ENCODE measurements at regions not wholly inside any gene's neighbourhood (a gene's known extent, or its start where the extent isn't known, plus 50 kb on each side); places are given as distances from the start of the nearest gene placed in this dataset.

DNA sequence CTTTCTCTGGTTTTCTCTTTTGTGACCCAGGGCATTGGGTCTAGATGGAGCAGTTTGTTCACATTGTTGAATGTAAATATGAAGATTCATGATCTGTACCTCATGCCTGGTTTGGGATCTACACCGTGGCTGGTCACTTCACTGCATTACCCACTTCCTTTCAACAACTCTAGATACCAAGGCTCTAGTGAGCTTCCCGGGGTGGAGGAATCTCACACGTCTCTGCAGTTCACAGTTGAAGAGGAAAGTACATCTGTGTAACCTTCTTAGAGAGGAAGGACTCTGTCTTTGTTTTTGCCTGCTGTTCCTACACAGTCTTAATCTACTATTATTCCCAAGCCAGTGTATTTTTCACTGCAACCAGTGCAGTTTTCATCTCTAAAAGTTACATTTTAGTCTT, 574.8 kb downstream of the MBD2 start:
- intact Hi-C loops (cut with DNase I) = no loop called here
- Histone ChIP-seq H3K4me3 (replicated peaks in 1 of 3) (no peak overlapping the region), H3K27me3 (no peaks in the 10 kb centered on the region), H3K4me1 (no peaks in the 10 kb centered on the region), H3K36me3 (no peaks in the 10 kb centered on the region), H3K9me3 (no peaks in the 10 kb centered on the region), H3K27ac (no peak overlapping the region)
- TF ChIP-seq CTCF (IDR thresholded peaks at IDR 0.05) = no peak
- no peak for TF ChIP-seq POLR2A (IDR thresholded peaks at IDR 0.05)
- DNase-seq = no peak
- 27 to 35% methylated on average over 3 of the region's 3 CpGs for WGBS, 2 donors

GRCh38 chr18:53644799-53645471, 579.5 kb downstream of the MBD2 start:
- TF ChIP-seq CTCF (IDR thresholded peaks at IDR 0.05) = no peak
- no peak for TF ChIP-seq POLR2A (IDR thresholded peaks at IDR 0.05)
- H3K27ac ChIP-seq = no peak overlapping the region
- no peak for DNase-seq
- WGBS, 2 donors = 73 to 81% methylated on average over 2 of the region's 2 CpGs
- no peak overlapping the region for H3K4me3 ChIP-seq (replicated peaks in 1 of 3)
- intact Hi-C loops (cut with DNase I) = no loop called here
- no peaks in the 10 kb centered on the region for H3K36me3 ChIP-seq
- no peaks in the 10 kb centered on the region for H3K9me3 ChIP-seq
- H3K27me3 ChIP-seq = no peaks in the 10 kb centered on the region
- H3K4me1 ChIP-seq = no peaks in the 10 kb centered on the region

- DNase-seq = no peak
- Histone ChIP-seq H3K27me3 (no peaks in the 10 kb centered on the region), H3K9me3 (no peaks in the 10 kb centered on the region), H3K4me3 (replicated peaks in 1 of 3) (no peak overlapping the region), H3K4me1 (no peaks in the 10 kb centered on the region), H3K27ac (no peak overlapping the region), H3K36me3 (no peaks in the 10 kb centered on the region)
- intact Hi-C loops (cut with DNase I) = no loop called here
- TF ChIP-seq CTCF (IDR thresholded peaks at IDR 0.05) = no peak
- TF ChIP-seq POLR2A (IDR thresholded peaks at IDR 0.05) = no peak
Observed at GRCh38 chr18:53639687-53640086, 584.8 kb downstream of the MBD2 start.

GRCh38 chr18:53629337-53629736, 595.1 kb downstream of the MBD2 start:
- no peak for TF ChIP-seq POLR2A (IDR thresholded peaks at IDR 0.05)
- TF ChIP-seq CTCF (IDR thresholded peaks at IDR 0.05) = no peak
- Histone ChIP-seq H3K36me3 (no peaks in the 10 kb centered on the region), H3K27ac (no peak overlapping the region), H3K9me3 (no peaks in the 10 kb centered on the region), H3K4me1 (no peaks in the 10 kb centered on the region), H3K27me3 (no peaks in the 10 kb centered on the region), H3K4me3 (replicated peaks in 1 of 3) (no peak overlapping the region)
- DNase-seq = no peak
- intact Hi-C loops (cut with DNase I) = no loop called here
- 90 to 95% methylated on average over 1 of the region's 1 CpG for WGBS, 2 donors

DNA sequence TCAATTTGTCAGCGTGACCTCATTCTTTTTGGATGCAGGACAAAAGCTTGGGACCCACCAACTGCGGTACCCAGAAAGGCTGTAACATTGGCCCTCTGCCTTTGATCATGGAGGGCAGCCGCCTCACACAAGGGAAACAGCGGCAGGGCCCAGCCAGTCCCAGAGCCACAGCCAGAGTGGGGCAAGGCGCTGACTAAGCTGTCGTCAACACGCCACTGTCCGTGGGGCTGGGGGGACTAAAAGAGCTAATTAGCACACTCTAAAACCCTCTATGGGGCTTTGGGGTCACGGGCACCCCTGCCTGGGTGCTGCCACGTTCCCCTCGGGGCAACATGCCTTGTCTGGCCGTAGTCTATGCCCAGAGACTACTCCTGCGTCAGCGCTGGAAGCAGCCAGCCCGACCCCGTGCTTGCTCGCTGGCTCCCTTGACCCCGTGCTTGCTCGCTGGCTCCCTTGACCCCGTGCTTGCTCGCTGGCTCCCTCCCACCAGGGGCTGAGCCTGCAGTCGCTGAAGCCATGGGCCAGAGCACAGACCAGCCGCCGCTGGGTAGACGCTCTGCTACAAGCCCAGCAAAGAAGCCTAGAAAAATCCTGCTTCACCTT, 598.4 kb downstream of the MBD2 start:
- TF ChIP-seq CTCF (IDR thresholded peaks at IDR 0.05) (no peak), POLR2A (IDR thresholded peaks at IDR 0.05) (no peak)
- intact Hi-C loops (cut with DNase I) = no loop called here
- H3K27ac ChIP-seq = no peak overlapping the region

More for the DNA sequence above, 598.4 kb downstream of the MBD2 start:
- Histone ChIP-seq H3K9me3 (no peaks in the 10 kb centered on the region), H3K27me3 (no peaks in the 10 kb centered on the region), H3K4me1 (no peaks in the 10 kb centered on the region), H3K36me3 (no peaks in the 10 kb centered on the region), H3K4me3 (replicated peaks in 1 of 3) (no peak overlapping the region)
- no peak for DNase-seq
- WGBS, 2 donors = 91 to 92% methylated on average over 23 to 25 of the region's 25 CpGs

Measured in thyroid gland (tissue), 4 donors.